NCI-H510A (cell line): ENCODE measurements at regions not wholly inside any gene's neighbourhood (a gene's known extent, or its start where the extent isn't known, plus 50 kb on each side); places are given as distances from the start of the nearest gene placed in this dataset.

Source experiments
- DNase-seq: peaks from one replicate; lab custom pipeline; 2025; lab: John Stamatoyannopoulos, UW

DNA sequence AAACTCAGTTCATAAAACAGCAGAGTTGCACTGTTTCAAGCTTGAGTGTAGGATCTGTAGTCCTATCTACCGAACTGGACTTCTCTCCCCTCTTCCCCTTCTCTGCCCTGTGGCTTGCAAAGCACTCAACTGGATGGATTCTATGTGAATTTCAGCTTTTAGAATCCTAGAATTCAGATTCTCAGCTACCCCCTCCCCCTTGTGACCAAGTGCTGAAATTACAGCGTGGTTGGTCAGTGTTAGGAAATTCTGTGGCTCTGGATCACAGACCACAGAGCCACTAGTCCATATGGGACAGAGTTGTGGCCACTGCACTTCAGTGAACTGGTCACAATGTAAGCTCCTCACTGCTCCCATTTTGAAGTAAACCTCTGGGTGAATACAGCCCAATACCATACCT lies 64.6 kb upstream of the TRPC5 start:
- DNase-seq, result no peak

GRCh38 chrX:112137276-112137675 lies 54.7 kb upstream of the TRPC5 start:
- no peak for DNase-seq
